ENCODE measurements at regions not wholly inside any gene's neighbourhood (a gene's known extent, or its start where the extent isn't known, plus 50 kb on each side); places are given as distances from the start of the nearest gene placed in this dataset.

GRCh38 chr2:59307196-59307595 is 1066.1 kb upstream of the FANCL start:
- ATAC-seq (ENCODE audit: low read depth in 2 of 2), result no peak
- Histone ChIP-seq H3K4me1 (ENCODE audit: control insufficient read depth, insufficient read depth, low read length, poor library complexity, severe bottlenecking) (no peaks in the 10 kb centered on the region), H3K27ac (ENCODE audit: insufficient read depth, low read length, poor library complexity, severe bottlenecking) (no peak overlapping the region), H3K9me3 (ENCODE audit: control insufficient read depth in 2 of 2, low read length in 2 of 2) (no peaks in the 10 kb centered on the region), H3K27me3 (ENCODE audit: control insufficient read depth, insufficient read depth, low read length) (no peaks in the 10 kb centered on the region), H3K36me3 (ENCODE audit: control insufficient read depth, insufficient read depth, low read length) (no peaks in the 10 kb centered on the region), H3K4me3 (ENCODE audit: low read depth, low read length) (no peak overlapping the region)
- Mint-ChIP-seq H3K36me3 (no peaks in the 10 kb centered on the region), H3K27me3 (no peaks in the 10 kb centered on the region), H3K27ac (no peak overlapping the region), H3K9me3 (peaks cover 0 to 4% (median 0%) of the 10 kb centered on the region in 7 donors), H3K4me1 (no peaks in the 10 kb centered on the region), H3K4me3 (no peak overlapping the region)
- no peak for DNase-seq

GRCh38 chr2:59303272-59303671 is 1062.1 kb upstream of the FANCL start:
- ATAC-seq (ENCODE audit: low read depth in 2 of 2) (no peak), DNase-seq (no peak)
- no peaks in the 10 kb centered on the region for H3K9me3 ChIP-seq (ENCODE audit: control insufficient read depth in 2 of 2, low read length in 2 of 2)
- peaks cover 0 to 4% (median 0%) of the 10 kb centered on the region in 7 donors for H3K9me3 Mint-ChIP-seq
- H3K4me1 Mint-ChIP-seq, result no peaks in the 10 kb centered on the region
- no peaks in the 10 kb centered on the region for H3K36me3 ChIP-seq (ENCODE audit: control insufficient read depth, insufficient read depth, low read length)
- H3K4me1 ChIP-seq (ENCODE audit: control insufficient read depth, insufficient read depth, low read length, poor library complexity, severe bottlenecking), result no peaks in the 10 kb centered on the region
- H3K27ac ChIP-seq (ENCODE audit: insufficient read depth, low read length, poor library complexity, severe bottlenecking), result no peak overlapping the region
- no peaks in the 10 kb centered on the region for H3K27me3 ChIP-seq (ENCODE audit: control insufficient read depth, insufficient read depth, low read length)
- peaks cover 4% of the 10 kb centered on the region for H3K27me3 Mint-ChIP-seq
- no peak overlapping the region for H3K27ac Mint-ChIP-seq
- no peak overlapping the region for H3K4me3 ChIP-seq (ENCODE audit: low read depth, low read length)
- H3K4me3 Mint-ChIP-seq, result no peak overlapping the region
- H3K36me3 Mint-ChIP-seq, result no peaks in the 10 kb centered on the region

- Mint-ChIP-seq H3K4me3 (no peak overlapping the region), H3K27me3 (peaks cover 4% of the 10 kb centered on the region), H3K36me3 (no peaks in the 10 kb centered on the region), H3K4me1 (no peaks in the 10 kb centered on the region), H3K27ac (no peak overlapping the region), H3K9me3 (peaks cover 0 to 4% (median 0%) of the 10 kb centered on the region in 7 donors)
- H3K27me3 ChIP-seq (ENCODE audit: control insufficient read depth, insufficient read depth, low read length), result no peaks in the 10 kb centered on the region
- H3K4me3 ChIP-seq (ENCODE audit: low read depth, low read length), result no peak overlapping the region
- ATAC-seq (ENCODE audit: low read depth in 2 of 2) (no peak), DNase-seq (no peak)
- H3K36me3 ChIP-seq (ENCODE audit: control insufficient read depth, insufficient read depth, low read length), result no peaks in the 10 kb centered on the region
- H3K27ac ChIP-seq (ENCODE audit: insufficient read depth, low read length, poor library complexity, severe bottlenecking), result no peak overlapping the region
- no peaks in the 10 kb centered on the region for H3K4me1 ChIP-seq (ENCODE audit: control insufficient read depth, insufficient read depth, low read length, poor library complexity, severe bottlenecking)
- H3K9me3 ChIP-seq (ENCODE audit: control insufficient read depth in 2 of 2, low read length in 2 of 2), result no peaks in the 10 kb centered on the region
Observed at GRCh38 chr2:59302683-59303082, 1061.6 kb upstream of the FANCL start.

GRCh38 chr2:59301466-59302402 is 1060.6 kb upstream of the FANCL start:
- no peaks in the 10 kb centered on the region for H3K4me1 Mint-ChIP-seq
- no peaks in the 10 kb centered on the region for H3K4me1 ChIP-seq (ENCODE audit: control insufficient read depth, insufficient read depth, low read length, poor library complexity, severe bottlenecking)
- no peak for ATAC-seq (ENCODE audit: low read depth in 2 of 2)
- no peak overlapping the region for H3K27ac Mint-ChIP-seq
- H3K4me3 ChIP-seq (ENCODE audit: low read depth, low read length), result no peak overlapping the region
- H3K27ac ChIP-seq (ENCODE audit: insufficient read depth, low read length, poor library complexity, severe bottlenecking), result no peak overlapping the region
- no peaks in the 10 kb centered on the region for H3K36me3 Mint-ChIP-seq
- H3K27me3 Mint-ChIP-seq, result peaks cover 4% of the 10 kb centered on the region
- H3K36me3 ChIP-seq (ENCODE audit: control insufficient read depth, insufficient read depth, low read length), result no peaks in the 10 kb centered on the region
- peaks cover 0 to 5% (median 0%) of the 10 kb centered on the region in 7 donors for H3K9me3 Mint-ChIP-seq
- no peaks in the 10 kb centered on the region for H3K27me3 ChIP-seq (ENCODE audit: control insufficient read depth, insufficient read depth, low read length)
- no peak overlapping the region for H3K4me3 Mint-ChIP-seq
- no peaks in the 10 kb centered on the region for H3K9me3 ChIP-seq (ENCODE audit: control insufficient read depth in 2 of 2, low read length in 2 of 2)
- DNase-seq, result peak in 1 of 3 donors; percentile 24

GRCh38 chr2:59297816-59298215 is 1056.7 kb upstream of the FANCL start:
- Mint-ChIP-seq H3K9me3 (peaks cover 0 to 8% (median 0%) of the 10 kb centered on the region in 7 donors), H3K4me3 (no peak overlapping the region), H3K27ac (no peak overlapping the region), H3K4me1 (no peaks in the 10 kb centered on the region), H3K27me3 (peaks cover 4% of the 10 kb centered on the region), H3K36me3 (no peaks in the 10 kb centered on the region)
- no peak overlapping the region for H3K4me3 ChIP-seq (ENCODE audit: low read depth, low read length)
- H3K9me3 ChIP-seq (ENCODE audit: control insufficient read depth in 2 of 2, low read length in 2 of 2), result no peaks in the 10 kb centered on the region
- H3K27ac ChIP-seq (ENCODE audit: insufficient read depth, low read length, poor library complexity, severe bottlenecking), result no peak overlapping the region
- H3K4me1 ChIP-seq (ENCODE audit: control insufficient read depth, insufficient read depth, low read length, poor library complexity, severe bottlenecking), result no peaks in the 10 kb centered on the region
- no peak for DNase-seq
- H3K27me3 ChIP-seq (ENCODE audit: control insufficient read depth, insufficient read depth, low read length), result no peaks in the 10 kb centered on the region
- ATAC-seq (ENCODE audit: low read depth in 2 of 2), result no peak
- no peaks in the 10 kb centered on the region for H3K36me3 ChIP-seq (ENCODE audit: control insufficient read depth, insufficient read depth, low read length)

GRCh38 chr2:59296279-59296678 is 1055.2 kb upstream of the FANCL start:
- Mint-ChIP-seq H3K36me3 (no peaks in the 10 kb centered on the region), H3K27ac (no peak overlapping the region), H3K4me3 (no peak overlapping the region), H3K9me3 (peaks cover 0 to 9% (median 0%) of the 10 kb centered on the region in 7 donors), H3K27me3 (peaks cover 4% of the 10 kb centered on the region), H3K4me1 (no peaks in the 10 kb centered on the region)
- Histone ChIP-seq H3K4me3 (ENCODE audit: low read depth, low read length) (no peak overlapping the region), H3K9me3 (ENCODE audit: control insufficient read depth in 2 of 2, low read length in 2 of 2) (no peaks in the 10 kb centered on the region), H3K36me3 (ENCODE audit: control insufficient read depth, insufficient read depth, low read length) (no peaks in the 10 kb centered on the region), H3K27me3 (ENCODE audit: control insufficient read depth, insufficient read depth, low read length) (no peaks in the 10 kb centered on the region), H3K27ac (ENCODE audit: insufficient read depth, low read length, poor library complexity, severe bottlenecking) (no peak overlapping the region), H3K4me1 (ENCODE audit: control insufficient read depth, insufficient read depth, low read length, poor library complexity, severe bottlenecking) (no peaks in the 10 kb centered on the region)
- ATAC-seq (ENCODE audit: low read depth in 2 of 2) (no peak), DNase-seq (no peak)

GRCh38 chr2:59295524-59296162 is 1054.5 kb upstream of the FANCL start:
- no peak overlapping the region for H3K4me3 ChIP-seq (ENCODE audit: low read depth, low read length)
- no peak overlapping the region for H3K27ac ChIP-seq (ENCODE audit: insufficient read depth, low read length, poor library complexity, severe bottlenecking)
- H3K4me3 Mint-ChIP-seq, result no peak overlapping the region
- H3K9me3 ChIP-seq (ENCODE audit: control insufficient read depth in 2 of 2, low read length in 2 of 2), result no peaks in the 10 kb centered on the region
- ATAC-seq (ENCODE audit: low read depth in 2 of 2) (no peak), DNase-seq (no peak)
- no peaks in the 10 kb centered on the region for H3K36me3 Mint-ChIP-seq
- peaks cover 4% of the 10 kb centered on the region for H3K27me3 Mint-ChIP-seq
- peaks cover 0 to 9% (median 0%) of the 10 kb centered on the region in 7 donors for H3K9me3 Mint-ChIP-seq
- H3K36me3 ChIP-seq (ENCODE audit: control insufficient read depth, insufficient read depth, low read length), result no peaks in the 10 kb centered on the region
- no peaks in the 10 kb centered on the region for H3K4me1 ChIP-seq (ENCODE audit: control insufficient read depth, insufficient read depth, low read length, poor library complexity, severe bottlenecking)
- no peaks in the 10 kb centered on the region for H3K27me3 ChIP-seq (ENCODE audit: control insufficient read depth, insufficient read depth, low read length)
- no peak overlapping the region for H3K27ac Mint-ChIP-seq
- H3K4me1 Mint-ChIP-seq, result no peaks in the 10 kb centered on the region

All from CD4-positive, CD25-positive, alpha-beta regulatory T cell (primary cell).